ENCODE measurements at regions not wholly inside any gene's neighbourhood (a gene's known extent, or its start where the extent isn't known, plus 50 kb on each side); places are given as distances from the start of the nearest gene placed in this dataset.

DNA sequence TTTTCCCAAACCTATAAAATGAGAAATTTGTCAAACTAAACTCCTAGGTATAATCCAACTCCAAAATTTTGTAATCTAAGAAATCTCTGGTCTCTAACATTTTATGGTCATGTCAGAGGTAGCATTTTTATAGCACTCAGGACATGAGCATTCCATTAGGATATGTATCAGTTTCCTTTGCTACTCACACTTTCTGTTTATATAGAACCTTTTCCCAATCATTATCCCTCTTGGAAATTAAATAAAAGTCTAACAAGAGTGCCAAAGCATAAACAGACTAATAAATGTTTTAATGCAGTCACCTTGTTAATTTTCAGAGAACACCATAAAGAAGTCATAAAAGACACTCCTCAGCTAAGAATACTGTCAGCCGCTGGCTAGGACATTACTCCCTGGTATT lies 300.0 kb upstream of the CWC22 start:
- TF ChIP-seq, protein P1, sequence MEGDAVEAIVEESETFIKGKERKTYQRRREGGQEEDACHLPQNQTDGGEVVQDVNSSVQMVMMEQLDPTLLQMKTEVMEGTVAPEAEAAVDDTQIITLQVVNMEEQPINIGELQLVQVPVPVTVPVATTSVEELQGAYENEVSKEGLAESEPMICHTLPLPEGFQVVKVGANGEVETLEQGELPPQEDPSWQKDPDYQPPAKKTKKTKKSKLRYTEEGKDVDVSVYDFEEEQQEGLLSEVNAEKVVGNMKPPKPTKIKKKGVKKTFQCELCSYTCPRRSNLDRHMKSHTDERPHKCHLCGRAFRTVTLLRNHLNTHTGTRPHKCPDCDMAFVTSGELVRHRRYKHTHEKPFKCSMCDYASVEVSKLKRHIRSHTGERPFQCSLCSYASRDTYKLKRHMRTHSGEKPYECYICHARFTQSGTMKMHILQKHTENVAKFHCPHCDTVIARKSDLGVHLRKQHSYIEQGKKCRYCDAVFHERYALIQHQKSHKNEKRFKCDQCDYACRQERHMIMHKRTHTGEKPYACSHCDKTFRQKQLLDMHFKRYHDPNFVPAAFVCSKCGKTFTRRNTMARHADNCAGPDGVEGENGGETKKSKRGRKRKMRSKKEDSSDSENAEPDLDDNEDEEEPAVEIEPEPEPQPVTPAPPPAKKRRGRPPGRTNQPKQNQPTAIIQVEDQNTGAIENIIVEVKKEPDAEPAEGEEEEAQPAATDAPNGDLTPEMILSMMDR (conservative IDR thresholded peaks at IDR 0.05) = no peak
- no peak for TF ChIP-seq EZH2 (IDR thresholded peaks at IDR 0.05; ENCODE audit: low read depth)
